ENCODE measurements at regions not wholly inside any gene's neighbourhood (a gene's known extent, or its start where the extent isn't known, plus 50 kb on each side); places are given as distances from the start of the nearest gene placed in this dataset.

DNA sequence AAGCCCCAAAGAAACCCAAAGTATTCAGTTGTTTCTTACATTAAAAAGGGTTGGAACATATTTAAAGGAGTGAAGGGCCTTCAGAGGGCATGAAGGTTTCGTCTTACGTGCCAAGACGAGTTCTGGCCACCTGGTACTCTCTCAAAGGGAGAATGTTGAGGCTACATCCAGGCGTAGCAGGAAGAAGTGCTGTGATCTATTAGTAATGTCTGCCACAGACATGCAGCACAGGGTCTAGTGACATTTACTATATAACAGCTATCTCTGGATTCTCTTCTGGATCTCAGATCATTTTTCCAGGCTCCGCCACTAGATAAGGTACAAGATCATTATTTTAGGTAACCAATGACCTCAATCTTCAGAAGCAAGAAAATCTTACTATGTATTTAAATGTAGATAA lies 76.5 kb upstream of the ARID5B start:
- Histone ChIP-seq H3K4me2 (replicated peaks; ENCODE audit: extremely low read depth, low read length, poor library complexity, severe bottlenecking) (no peak overlapping the region), H3K4me1 (ENCODE audit: control insufficient read depth in 1 of 2, insufficient read depth in 2 of 2, low read length in 2 of 2) (no peaks in the 10 kb centered on the region), H3K4me3 (replicated peaks in 1 of 3; ENCODE audit: low read depth in 2 of 3, low read length in 3 of 3) (no peak overlapping the region), H2AFZ (ENCODE audit: insufficient read depth, low read depth, low read length, poor library complexity, severe bottlenecking) (no peak overlapping the region), H4K20me1 (ENCODE audit: insufficient read depth, low read length) (no peaks in the 10 kb centered on the region), H3K27ac (ENCODE audit: low read depth in 1 of 2, low read length in 2 of 2) (no peak overlapping the region), H3K9me3 (replicated peaks in 1 of 2; ENCODE audit: control insufficient read depth in 1 of 2, insufficient read depth in 1 of 2, low read length in 2 of 2) (no peaks in the 10 kb centered on the region), H3K36me3 (replicated peaks in 1 of 2; ENCODE audit: control insufficient read depth in 1 of 2, insufficient read depth in 2 of 2, low read length in 2 of 2) (no peaks in the 10 kb centered on the region), H3K9ac (ENCODE audit: insufficient read depth, low read length, poor library complexity, severe bottlenecking) (no peak overlapping the region), H3K27me3 (ENCODE audit: control insufficient read depth in 2 of 2, insufficient read depth in 2 of 2, low read length in 2 of 2) (no peaks in the 10 kb centered on the region), H3K79me2 (ENCODE audit: insufficient read depth, low read length) (no peaks in the 10 kb centered on the region)
- intact Hi-C loops (cut with micrococcal nuclease), result no loop called here
- Mint-ChIP-seq H3K9me3 (peaks cover 0 to 2% (median 0%) of the 10 kb centered on the region in 7 donors), H3K27me3 (ENCODE audit: low read depth in 3 of 3) (no peaks in the 10 kb centered on the region), H3K36me3 (no peaks in the 10 kb centered on the region), H3K4me1 (no peaks in the 10 kb centered on the region), H3K27ac (no peak overlapping the region), H3K4me3 (no peak overlapping the region)
- no peak for TF ChIP-seq CTCF (IDR thresholded peaks at IDR 0.05)
- DNase-seq, result no peak
- WGBS (ENCODE audit: insufficient coverage), result no CpG with 5 or more reads among the region's 5 CpGs

DNA sequence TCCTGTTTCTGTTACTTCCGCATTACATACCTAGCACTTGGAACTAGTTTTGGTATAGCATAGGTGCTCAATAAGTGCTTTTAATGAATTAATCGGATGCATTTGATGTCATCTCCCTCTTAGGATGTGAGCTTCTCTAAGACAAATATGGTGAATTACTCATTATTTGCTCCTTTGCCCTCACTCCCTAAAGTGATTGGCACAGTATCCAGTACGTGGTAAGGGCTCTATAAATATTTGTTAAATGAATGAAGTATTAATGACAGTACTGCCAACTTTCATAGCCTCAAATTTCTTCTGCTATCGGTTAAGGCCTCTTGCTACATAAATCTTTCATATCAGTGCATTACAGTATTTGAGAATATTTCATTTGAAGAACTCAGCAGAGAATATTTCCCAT lies 75.9 kb upstream of the ARID5B start:
- WGBS (ENCODE audit: insufficient coverage), result no CpG with 5 or more reads among the region's 4 CpGs
- Histone ChIP-seq H3K9ac (ENCODE audit: insufficient read depth, low read length, poor library complexity, severe bottlenecking) (no peak overlapping the region), H3K4me2 (replicated peaks; ENCODE audit: extremely low read depth, low read length, poor library complexity, severe bottlenecking) (no peak overlapping the region), H3K27me3 (ENCODE audit: control insufficient read depth in 2 of 2, insufficient read depth in 2 of 2, low read length in 2 of 2) (no peaks in the 10 kb centered on the region), H3K36me3 (replicated peaks in 1 of 2; ENCODE audit: control insufficient read depth in 1 of 2, insufficient read depth in 2 of 2, low read length in 2 of 2) (no peaks in the 10 kb centered on the region), H3K79me2 (ENCODE audit: insufficient read depth, low read length) (no peaks in the 10 kb centered on the region), H3K4me3 (replicated peaks in 1 of 3; ENCODE audit: low read depth in 2 of 3, low read length in 3 of 3) (no peak overlapping the region), H4K20me1 (ENCODE audit: insufficient read depth, low read length) (no peaks in the 10 kb centered on the region), H3K9me3 (replicated peaks in 1 of 2; ENCODE audit: control insufficient read depth in 1 of 2, insufficient read depth in 1 of 2, low read length in 2 of 2) (no peaks in the 10 kb centered on the region), H2AFZ (ENCODE audit: insufficient read depth, low read depth, low read length, poor library complexity, severe bottlenecking) (no peak overlapping the region), H3K27ac (ENCODE audit: low read depth in 1 of 2, low read length in 2 of 2) (no peak overlapping the region), H3K4me1 (ENCODE audit: control insufficient read depth in 1 of 2, insufficient read depth in 2 of 2, low read length in 2 of 2) (no peaks in the 10 kb centered on the region)
- H3K36me3 Mint-ChIP-seq, result no peaks in the 10 kb centered on the region
- no peak for DNase-seq
- no peak overlapping the region for H3K27ac Mint-ChIP-seq
- TF ChIP-seq CTCF (IDR thresholded peaks at IDR 0.05), result no peak
- no peaks in the 10 kb centered on the region for H3K4me1 Mint-ChIP-seq
- intact Hi-C loops (cut with micrococcal nuclease), result no loop called here
- no peak overlapping the region for H3K4me3 Mint-ChIP-seq
- no peaks in the 10 kb centered on the region for H3K27me3 Mint-ChIP-seq (ENCODE audit: low read depth in 3 of 3)
- H3K9me3 Mint-ChIP-seq, result peaks cover 0 to 2% (median 0%) of the 10 kb centered on the region in 7 donors
